OCI-LY3 (cell line): ENCODE measurements at regions not wholly inside any gene's neighbourhood (a gene's known extent, or its start where the extent isn't known, plus 50 kb on each side); places are given as distances from the start of the nearest gene placed in this dataset.

Experiments
- H2AFZ ChIP-seq: fragments of 200-600, 300-600 bp; shearing (Covaris generic); 2 replicates; pipeline ENCODE4 v1.6.0; 2014; ENCODE audit warnings: antibody characterized with exemption, low read depth, low read length
- H3K27ac ChIP-seq: fragments of 200-600, 300-600 bp; sonication (generic); 2 replicates; pipeline ENCODE4 v1.5.1; 2014; ENCODE audit warnings: mild to moderate bottlenecking, low read length, moderate library complexity, mixed read lengths
- H3K27me3 ChIP-seq: fragments of 200-600, 300-600 bp; sonication (generic); 2 replicates; pipeline ENCODE4 v1.6.1; 2014; ENCODE audit warnings: low read depth, low read length, mixed read lengths
- H3K36me3 ChIP-seq: fragments of 200-600, 300-600 bp; sonication (generic); replicated peaks from 2 replicates; pipeline ENCODE3; 2014; ENCODE audit warnings: low read depth, low read length, mixed read lengths
- H3K4me1 ChIP-seq: fragments of 300-600, 200-600 bp; sonication (generic); 2 replicates; pipeline ENCODE4 v1.6.1; 2014; ENCODE audit warnings: low read length, mixed read lengths
- H3K4me2 ChIP-seq: fragments of 200-600, 300-600 bp; sonication (generic); 2 replicates; pipeline ENCODE4 v1.6.1; 2014; ENCODE audit warnings: low read length, mixed read lengths
- H3K4me3 ChIP-seq: fragments of 300-600, 200-600 bp; sonication (generic); 2 replicates; pipeline ENCODE4 v1.5.1; 2014; ENCODE audit warnings: antibody characterized with exemption, mild to moderate bottlenecking, low read length, moderate library complexity
- H3K79me2 ChIP-seq: fragments of 300-600, 200-600 bp; shearing (Covaris generic); 2 replicates; pipeline ENCODE4 v1.6.1; 2014; ENCODE audit warnings: mild to moderate bottlenecking, low read length, mixed read lengths
- H3K9ac ChIP-seq: fragments of 300-600, 200-600 bp; shearing (Covaris generic); 2 replicates; pipeline ENCODE4 v1.6.0; 2014; ENCODE audit warnings: mild to moderate bottlenecking, low read length, moderate library complexity
- H3K9me3 ChIP-seq: fragments of 200-600, 300-600 bp; shearing (Covaris generic); 2 replicates; pipeline ENCODE4 v1.6.1; 2014; ENCODE audit warnings: low read length, mixed read lengths; ENCODE audit not compliant: insufficient read depth
- H4K20me1 ChIP-seq: fragments of 200-600, 300-600 bp; sonication (generic); 2 replicates; pipeline ENCODE4 v1.6.1; 2016; ENCODE audit warnings: low read length, mixed read lengths; ENCODE audit not compliant: insufficient read depth
- CTCF ChIP-seq: fragments of 200-600, 300-600 bp; sonication (generic); IDR thresholded peaks from 2 replicates; pipeline ENCODE4 v1.5.1; 2014; ENCODE audit warnings: antibody characterized with exemption, low read length, low read depth
- EZH2phosphoT487 ChIP-seq: fragments of 200-600 bp; shearing (Covaris generic); IDR thresholded peaks from 2 replicates; pipeline ENCODE4 v1.6.1; 2018; ENCODE audit warnings: antibody characterized with exemption, mixed run types, low read depth

GRCh38 chrX:42020225-42020624, 96.9 kb upstream of the CASK start:
- TF ChIP-seq CTCF (no peak), EZH2phosphoT487 (no peak)
- Histone ChIP-seq H3K9ac (no peak overlapping the region), H3K4me1 (no peaks in the 10 kb centered on the region), H4K20me1 (no peaks in the 10 kb centered on the region), H3K4me3 (no peak overlapping the region), H2AFZ (no peak overlapping the region), H3K27ac (no peak overlapping the region), H3K36me3 (no peaks in the 10 kb centered on the region), H3K9me3 (no peaks in the 10 kb centered on the region), H3K4me2 (no peak overlapping the region), H3K79me2 (no peaks in the 10 kb centered on the region), H3K27me3 (no peaks in the 10 kb centered on the region)

GRCh38 chrX:42017971-42018370, 94.6 kb upstream of the CASK start:
- H3K4me3 ChIP-seq = no peak overlapping the region
- no peaks in the 10 kb centered on the region for H3K27me3 ChIP-seq
- H3K27ac ChIP-seq = no peak overlapping the region
- no peaks in the 10 kb centered on the region for H3K79me2 ChIP-seq
- H3K36me3 ChIP-seq = no peaks in the 10 kb centered on the region
- H4K20me1 ChIP-seq = no peaks in the 10 kb centered on the region
- no peaks in the 10 kb centered on the region for H3K9me3 ChIP-seq
- H3K9ac ChIP-seq = no peak overlapping the region
- no peak overlapping the region for H3K4me2 ChIP-seq
- H2AFZ ChIP-seq = no peak overlapping the region
- no peak for TF ChIP-seq EZH2phosphoT487
- TF ChIP-seq CTCF = no peak
- H3K4me1 ChIP-seq = no peaks in the 10 kb centered on the region

GRCh38 chrX:42000836-42001235, 77.5 kb upstream of the CASK start:
- TF ChIP-seq EZH2phosphoT487 = no peak
- no peak for TF ChIP-seq CTCF
- H3K36me3 ChIP-seq = no peaks in the 10 kb centered on the region
- no peak overlapping the region for H3K4me3 ChIP-seq
- H3K27ac ChIP-seq = no peak overlapping the region
- H3K9ac ChIP-seq = no peak overlapping the region
- no peaks in the 10 kb centered on the region for H3K9me3 ChIP-seq
- H3K27me3 ChIP-seq = no peaks in the 10 kb centered on the region
- H4K20me1 ChIP-seq = no peaks in the 10 kb centered on the region
- H3K79me2 ChIP-seq = no peaks in the 10 kb centered on the region
- peaks cover 8% of the 10 kb centered on the region; the same call in 1 of the 2 replicates for H3K4me1 ChIP-seq
- no peak overlapping the region for H2AFZ ChIP-seq
- no peak overlapping the region for H3K4me2 ChIP-seq

GRCh38 chrX:41984628-41985027, 61.3 kb upstream of the CASK start:
- Histone ChIP-seq H3K27me3 (no peaks in the 10 kb centered on the region), H3K4me3 (no peak overlapping the region), H3K4me2 (no peak overlapping the region), H3K79me2 (no peaks in the 10 kb centered on the region), H3K9ac (no peak overlapping the region), H3K4me1 (0 out of 2 replicates have a peak, but pooled peaks cover 3% of the 10 kb centered on the region), H2AFZ (no peak overlapping the region), H3K9me3 (no peaks in the 10 kb centered on the region), H4K20me1 (no peaks in the 10 kb centered on the region), H3K27ac (no peak overlapping the region), H3K36me3 (no peaks in the 10 kb centered on the region)
- TF ChIP-seq CTCF (no peak), EZH2phosphoT487 (no peak)
